Ovary (tissue), 3 donors: ENCODE measurements at regions not wholly inside any gene's neighbourhood (a gene's known extent, or its start where the extent isn't known, plus 50 kb on each side); places are given as distances from the start of the nearest gene placed in this dataset.

Source experiments
- EP300 ChIP-seq: sonication (generic); formaldehyde crosslinking; IDR thresholded peaks from one replicate; pipeline ENCODE4 v1.6.1; 2017; ENCODE audit warnings: antibody characterized with exemption
- POLR2A ChIP-seq: fragments of 450-650 bp; IDR thresholded peaks from one replicate; pipeline ENCODE4 v1.6.1; 2017; ENCODE audit warnings: antibody characterized with exemption, mild to moderate bottlenecking, moderate library complexity
- TF ChIP-seq, protein P1 (sequence below), 3 donors: fragments of 450-650 bp in 2 of 3; fragments of 200-600 bp in 1 of 3; IDR thresholded peaks; one replicate each; pipeline versions ENCODE4 v1.5.1 to v1.8.0; 2016 to 2022; ENCODE audit warnings: antibody characterized with exemption in 3 of 3, mild to moderate bottlenecking in 1 of 3
- donor health status: DM: no; HTN: no; CAD: no.

DNA sequence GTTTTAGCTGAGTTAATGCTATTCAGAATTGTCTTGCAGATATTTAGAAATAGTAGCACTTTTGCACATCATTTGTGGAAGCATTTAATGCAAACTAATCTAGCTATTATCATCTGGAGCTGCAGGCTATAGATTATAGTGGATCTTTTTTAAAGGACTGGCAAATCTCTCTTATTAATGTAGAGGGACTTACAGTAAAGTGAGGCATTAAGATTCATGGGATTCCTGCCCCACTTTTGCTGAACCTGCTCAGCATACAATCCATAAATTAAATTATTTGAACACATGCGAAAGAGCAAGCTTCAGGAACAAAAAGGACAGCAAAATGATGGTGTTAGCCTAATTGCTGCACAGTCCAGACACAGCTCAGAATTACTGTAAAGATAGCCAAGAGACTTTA lies 477.7 kb downstream of the DCDC2C start:
- TF ChIP-seq POLR2A (no peak), EP300 (no peak)
- TF ChIP-seq, protein P1, sequence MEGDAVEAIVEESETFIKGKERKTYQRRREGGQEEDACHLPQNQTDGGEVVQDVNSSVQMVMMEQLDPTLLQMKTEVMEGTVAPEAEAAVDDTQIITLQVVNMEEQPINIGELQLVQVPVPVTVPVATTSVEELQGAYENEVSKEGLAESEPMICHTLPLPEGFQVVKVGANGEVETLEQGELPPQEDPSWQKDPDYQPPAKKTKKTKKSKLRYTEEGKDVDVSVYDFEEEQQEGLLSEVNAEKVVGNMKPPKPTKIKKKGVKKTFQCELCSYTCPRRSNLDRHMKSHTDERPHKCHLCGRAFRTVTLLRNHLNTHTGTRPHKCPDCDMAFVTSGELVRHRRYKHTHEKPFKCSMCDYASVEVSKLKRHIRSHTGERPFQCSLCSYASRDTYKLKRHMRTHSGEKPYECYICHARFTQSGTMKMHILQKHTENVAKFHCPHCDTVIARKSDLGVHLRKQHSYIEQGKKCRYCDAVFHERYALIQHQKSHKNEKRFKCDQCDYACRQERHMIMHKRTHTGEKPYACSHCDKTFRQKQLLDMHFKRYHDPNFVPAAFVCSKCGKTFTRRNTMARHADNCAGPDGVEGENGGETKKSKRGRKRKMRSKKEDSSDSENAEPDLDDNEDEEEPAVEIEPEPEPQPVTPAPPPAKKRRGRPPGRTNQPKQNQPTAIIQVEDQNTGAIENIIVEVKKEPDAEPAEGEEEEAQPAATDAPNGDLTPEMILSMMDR (IDR thresholded peaks at IDR 0.05), result no peak
